SIG-M5 treated with dmso at 0.1 percent for 504 hours (cell line): ENCODE measurements at regions not wholly inside any gene's neighbourhood (a gene's known extent, or its start where the extent isn't known, plus 50 kb on each side); places are given as distances from the start of the nearest gene placed in this dataset.

ENCODE experiments used
- DNase-seq: peaks from one replicate; lab custom pipeline; 2025; ENCODE audit not compliant: unreplicated experiment; lab: John Stamatoyannopoulos, UW

- no peak for DNase-seq
These were observed 87.0 kb upstream of the GLIS3 start for GRCh38 chr9:4386819-4387218.

- DNase-seq: no peak
These were observed 84.9 kb upstream of the GLIS3 start for GRCh38 chr9:4384750-4385149.

- no peak for DNase-seq
These were observed 83.0 kb upstream of the GLIS3 start for GRCh38 chr9:4382722-4383317.

- DNase-seq: no peak
These were observed 81.9 kb upstream of the GLIS3 start for GRCh38 chr9:4381744-4382143.

GRCh38 chr9:4380406-4380805 is 80.5 kb upstream of the GLIS3 start:
- no peak for DNase-seq

- DNase-seq: peak; percentile 18
These were observed 75.7 kb upstream of the GLIS3 start for GRCh38 chr9:4375424-4376200.

GRCh38 chr9:4371108-4371507 is 71.2 kb upstream of the GLIS3 start:
- DNase-seq: no peak

GRCh38 chr9:4370501-4370900 is 70.6 kb upstream of the GLIS3 start:
- no peak for DNase-seq

- DNase-seq: peak; percentile 43
These were observed 66.9 kb upstream of the GLIS3 start for GRCh38 chr9:4366591-4367330.

- DNase-seq: no peak
These were observed 65.2 kb upstream of the GLIS3 start for GRCh38 chr9:4365055-4365454.

GRCh38 chr9:4362281-4362680 is 62.4 kb upstream of the GLIS3 start:
- no peak for DNase-seq

GRCh38 chr9:4359016-4359415 is 59.1 kb upstream of the GLIS3 start:
- DNase-seq: no peak

GRCh38 chr9:4357929-4358328 is 58.1 kb upstream of the GLIS3 start:
- no peak for DNase-seq

GRCh38 chr9:4356306-4356705 is 56.4 kb upstream of the GLIS3 start:
- no peak for DNase-seq

- no peak for DNase-seq
These were observed 53.4 kb upstream of the GLIS3 start for GRCh38 chr9:4353236-4353635.

GRCh38 chr9:4349816-4350418 is 50.0 kb upstream of the GLIS3 start:
- no peak for DNase-seq
